T-cell (primary cell): ENCODE measurements at regions not wholly inside any gene's neighbourhood (a gene's known extent, or its start where the extent isn't known, plus 50 kb on each side); places are given as distances from the start of the nearest gene placed in this dataset.

Experiments
- ATAC-seq, 4 experiments: fragments of 200-7000 bp in 3 of 4; fragments of 150-1000 bp in 1 of 4; cut with Tn5 transposase; replicated peaks in 1 of 4; 1 replicate in 3 of 4; 2 replicates in 1 of 4; pipeline ENCODE4 v1.10.0; 2021; ENCODE audit warnings: moderate library complexity in 3 of 4, mild to moderate bottlenecking in 2 of 4, moderate number of reproducible peaks in 1 of 4
- CTCF ChIA-PET, 2 donors: fragments of 300-600 bp; sonication (Branson Sonifier 250); formaldehyde crosslinking; loops; one replicate each; lab custom pipeline; 2022; ENCODE audit warnings: antibody characterized with exemption in 2 of 2; lab: Charles Lee
- POLR2A ChIA-PET, 2 donors: fragments of 300-600 bp; sonication (Branson Sonifier 250); formaldehyde crosslinking; loops; one replicate each; lab custom pipeline; 2022; ENCODE audit warnings: antibody characterized with exemption in 2 of 2; lab: Charles Lee
- DNase-seq, 35 experiments: peaks; one replicate each; pipeline versions ENCODE4 v3.0.0 to v3.0.0-alpha.2; 2013 to 2023
- H3K27ac ChIP-seq: one replicate; pipeline ENCODE4 v1.5.1; 2013; ENCODE audit warnings: low read length
- H3K27me3 ChIP-seq, 2 experiments: replicated peaks in 1 of 2; 1 replicate in 1 of 2; 2 replicates in 1 of 2; pipeline versions ENCODE4 v1.6.1 to v1.7.0; 2013; ENCODE audit warnings: low read length in 1 of 2, mixed read lengths in 1 of 2; ENCODE audit not compliant: control insufficient read depth in 2 of 2, insufficient read depth in 2 of 2; ENCODE audit errors: extremely low read depth in 1 of 2
- H3K36me3 ChIP-seq, 2 donors: 1 replicate in 1 of 2; 2 replicates in 1 of 2; pipeline versions ENCODE4 v1.6.1 to v1.7.0; 2013; ENCODE audit warnings: low read length in 1 of 2; ENCODE audit not compliant: control insufficient read depth in 2 of 2, insufficient read depth in 1 of 2; ENCODE audit errors: extremely low read depth in 1 of 2
- H3K4me1 ChIP-seq, 2 experiments: 1 replicate in 1 of 2; 2 replicates in 1 of 2; pipeline versions ENCODE4 v1.6.1 to v1.7.0; 2013; ENCODE audit warnings: low read length in 2 of 2, mixed read lengths in 1 of 2; ENCODE audit not compliant: insufficient read depth in 2 of 2, control insufficient read depth in 1 of 2; ENCODE audit errors: extremely low read depth in 1 of 2
- H3K4me3 ChIP-seq, 2 donors: 1 replicate in 1 of 2; 2 replicates in 1 of 2; pipeline versions ENCODE4 v1.5.1 to v1.7.0; 2013; ENCODE audit warnings: mild to moderate bottlenecking in 2 of 2, low read length in 1 of 2, moderate library complexity in 1 of 2; ENCODE audit not compliant: control insufficient read depth in 1 of 2; ENCODE audit errors: extremely low read depth in 1 of 2
- H3K9me3 ChIP-seq: 2 replicates; pipeline ENCODE4 v1.7.0; 2013
- H3K27ac Mint-ChIP-seq, 2 donors: one replicate each; pipeline ENCODE4 v1.8.0; 2020 to 2021; ENCODE audit warnings: mild to moderate bottlenecking in 2 of 2, mixed read lengths in 2 of 2
- H3K27me3 Mint-ChIP-seq, 2 donors: one replicate each; pipeline ENCODE4 v1.8.0; 2021 to 2022; ENCODE audit warnings: mixed read lengths in 2 of 2
- H3K36me3 Mint-ChIP-seq: one replicate; pipeline ENCODE4 v1.8.0; 2021; ENCODE audit warnings: mixed read lengths
- H3K4me1 Mint-ChIP-seq, 3 donors: one replicate each; pipeline ENCODE4 v1.8.0; 2020 to 2022; ENCODE audit warnings: mixed read lengths in 3 of 3, mild to moderate bottlenecking in 1 of 3
- H3K4me3 Mint-ChIP-seq, 3 donors: one replicate each; pipeline ENCODE4 v1.8.0; 2020 to 2022; ENCODE audit warnings: mild to moderate bottlenecking in 3 of 3, mixed read lengths in 3 of 3, moderate library complexity in 3 of 3
- H3K9me3 Mint-ChIP-seq, 3 donors: one replicate each; pipeline ENCODE4 v1.8.0; 2020 to 2022; ENCODE audit warnings: mixed read lengths in 3 of 3
- WGBS: methylation state at CpG from one replicate; pipeline ENCODE4 v1.1.5; 2013; ENCODE audit warnings: missing lambda C conversion rate; ENCODE audit not compliant: insufficient coverage; 5-methylcytosine and 5-hydroxymethylcytosine counted together

DNA sequence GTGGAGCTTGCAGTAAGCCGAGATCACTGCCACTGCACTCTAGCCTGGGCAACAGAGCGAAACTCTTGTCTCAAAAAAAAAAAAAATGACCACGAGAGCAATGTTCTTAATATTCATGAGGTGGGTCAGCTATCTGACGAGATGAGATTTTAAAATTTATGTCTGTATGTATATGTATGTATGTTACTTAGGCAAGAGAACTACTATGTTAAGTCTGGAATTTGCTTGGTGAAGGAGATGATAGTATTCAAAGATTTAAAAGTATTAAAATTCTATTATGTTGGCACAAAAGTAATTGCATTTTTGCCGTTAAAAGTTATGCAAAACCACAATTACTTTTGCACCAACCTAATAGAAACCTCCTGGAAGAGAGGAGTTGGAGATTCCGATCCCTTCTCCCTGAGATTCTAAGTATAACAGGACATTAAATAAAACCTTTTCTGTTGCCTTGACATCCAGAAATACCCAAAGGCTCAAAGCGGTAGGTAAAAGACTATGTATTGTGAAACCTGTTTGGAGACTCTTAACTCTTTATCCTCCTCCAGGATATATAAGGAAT lies 114.3 kb upstream of the TNS3 start:
- DNase-seq (no peak), ATAC-seq (no peak)
- H3K4me3 ChIP-seq, result no peak overlapping the region
- no peaks in the 10 kb centered on the region for H3K4me1 Mint-ChIP-seq
- no peaks in the 10 kb centered on the region for H3K9me3 ChIP-seq
- H3K27ac ChIP-seq, result no peak overlapping the region
- H3K27ac Mint-ChIP-seq, result no peak overlapping the region
- no peaks in the 10 kb centered on the region for H3K27me3 Mint-ChIP-seq
- H3K36me3 ChIP-seq, result no peaks in the 10 kb centered on the region
- no peaks in the 10 kb centered on the region for H3K36me3 Mint-ChIP-seq
- no peak overlapping the region for H3K4me3 Mint-ChIP-seq
- ChIA-PET CTCF (interaction anchor here in 1 of 2 donors (0.6 kb wide), 1 partner anchor 81 kb away, joined by 3 read pairs; no protein-coding TSS in a partner anchor), POLR2A (no interaction called here)
- WGBS, result 100% methylated on average over 1 of the region's 7 CpGs
- H3K4me1 ChIP-seq, result no peaks in the 10 kb centered on the region
- no peaks in the 10 kb centered on the region for H3K27me3 ChIP-seq
- peaks cover 0 to 4% (median 3%) of the 10 kb centered on the region in 3 donors for H3K9me3 Mint-ChIP-seq

DNA sequence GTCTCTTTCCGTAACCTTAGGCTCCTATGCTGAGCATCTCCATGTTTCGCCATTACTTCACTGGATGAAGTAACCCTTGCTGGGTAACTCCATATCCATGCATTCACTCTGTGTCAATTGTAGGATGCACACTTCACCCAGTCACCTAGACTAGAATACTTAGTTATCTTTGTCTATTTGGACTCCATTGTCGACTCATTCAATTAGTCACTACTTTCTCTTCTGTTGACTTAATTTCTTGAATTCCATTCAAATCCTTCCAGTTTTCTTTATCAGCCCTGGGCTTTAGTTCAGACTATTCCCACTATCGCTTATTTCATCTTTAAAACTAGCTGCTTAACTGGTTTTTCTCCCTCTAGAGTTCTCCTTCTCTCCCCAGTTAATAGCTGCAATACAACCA lies 111.3 kb upstream of the TNS3 start:
- no peak for DNase-seq
- Mint-ChIP-seq H3K36me3 (no peaks in the 10 kb centered on the region), H3K4me1 (no peaks in the 10 kb centered on the region), H3K27ac (no peak overlapping the region), H3K9me3 (peaks cover 0 to 4% (median 3%) of the 10 kb centered on the region in 3 donors), H3K27me3 (no peaks in the 10 kb centered on the region), H3K4me3 (no peak overlapping the region)
- 89% methylated on average over 3 of the region's 4 CpGs for WGBS
- Histone ChIP-seq H3K27ac (no peak overlapping the region), H3K36me3 (no peaks in the 10 kb centered on the region), H3K4me3 (no peak overlapping the region), H3K9me3 (no peaks in the 10 kb centered on the region), H3K27me3 (peaks cover 0 to 2% of the 10 kb centered on the region in 2 experiments), H3K4me1 (no peaks in the 10 kb centered on the region)
- no peak for ATAC-seq
- ChIA-PET POLR2A (no interaction called here), CTCF (no interaction called here)

DNA sequence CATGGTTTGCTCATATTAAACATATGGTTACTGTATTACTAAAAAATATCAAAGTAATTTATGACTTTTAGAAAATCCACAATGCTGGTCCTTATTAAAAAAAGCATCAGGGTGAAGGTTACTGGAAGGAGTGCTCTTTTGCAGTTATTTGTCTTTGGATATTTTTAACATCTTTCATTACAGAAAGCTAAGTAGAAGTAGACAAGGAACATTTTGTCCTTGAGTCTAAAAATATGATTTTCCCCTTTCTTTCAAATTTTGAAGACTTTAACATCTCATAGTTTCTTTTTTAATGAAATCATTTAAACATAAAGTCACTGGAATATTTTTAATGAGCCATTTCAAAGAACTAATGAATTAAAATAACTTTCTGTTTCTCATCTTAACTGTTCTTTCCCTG lies 110.1 kb upstream of the TNS3 start:
- ChIA-PET CTCF (no interaction called here), POLR2A (no interaction called here)
- no peak overlapping the region for H3K4me3 ChIP-seq
- no peaks in the 10 kb centered on the region for H3K36me3 Mint-ChIP-seq
- H3K9me3 ChIP-seq, result no peaks in the 10 kb centered on the region
- no peaks in the 10 kb centered on the region for H3K4me1 Mint-ChIP-seq
- no peaks in the 10 kb centered on the region for H3K36me3 ChIP-seq
- DNase-seq (no peak), ATAC-seq (no peak)
- peaks cover 0 to 2% of the 10 kb centered on the region in 2 experiments for H3K27me3 ChIP-seq
- no peak overlapping the region for H3K4me3 Mint-ChIP-seq
- H3K27ac Mint-ChIP-seq, result no peak overlapping the region
- H3K9me3 Mint-ChIP-seq, result peaks cover 0 to 4% (median 2%) of the 10 kb centered on the region in 3 donors
- no peaks in the 10 kb centered on the region for H3K27me3 Mint-ChIP-seq
- no peaks in the 10 kb centered on the region for H3K4me1 ChIP-seq
- H3K27ac ChIP-seq, result no peak overlapping the region

DNA sequence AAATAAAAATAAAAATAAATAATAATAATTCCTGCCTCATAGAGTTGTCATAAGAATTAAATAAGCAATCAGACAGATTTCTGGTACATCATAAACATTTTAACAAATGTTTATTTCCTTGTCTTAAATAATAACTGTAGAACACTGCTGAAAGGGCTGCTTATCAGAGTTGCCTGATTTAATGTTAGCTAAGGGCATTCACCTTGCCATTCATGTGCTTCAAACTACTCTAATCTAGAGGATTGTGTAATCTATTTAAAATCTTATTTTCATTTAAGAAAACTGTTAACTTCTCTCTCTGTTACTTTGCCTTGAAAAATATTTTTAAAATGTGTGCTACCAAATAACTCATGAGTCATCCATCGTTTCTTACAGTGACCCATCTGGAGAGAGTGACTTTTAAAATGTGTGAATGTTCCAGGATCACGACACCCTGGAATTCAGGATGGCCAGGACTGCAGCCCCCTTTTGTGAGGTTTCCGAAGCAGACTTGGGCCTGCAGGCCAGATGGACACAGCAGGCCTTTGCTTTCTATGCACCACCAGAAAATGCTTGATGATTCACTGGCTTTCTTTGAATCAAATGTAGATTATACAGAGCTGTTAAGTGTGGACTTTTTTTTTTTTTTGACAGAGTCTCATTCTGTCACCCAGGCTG lies 109.1 kb upstream of the TNS3 start:
- H3K9me3 Mint-ChIP-seq, result no peaks in the 10 kb centered on the region
- DNase-seq (no peak), ATAC-seq (no peak)
- WGBS, result 50% methylated on average over 1 of the region's 3 CpGs
- ChIA-PET CTCF (no interaction called here), POLR2A (no interaction called here)
- H3K27me3 Mint-ChIP-seq, result no peaks in the 10 kb centered on the region
- Histone ChIP-seq H3K9me3 (no peaks in the 10 kb centered on the region), H3K27me3 (peaks cover 0 to 2% of the 10 kb centered on the region in 2 experiments), H3K27ac (no peak overlapping the region), H3K4me1 (no peaks in the 10 kb centered on the region), H3K4me3 (no peak overlapping the region), H3K36me3 (no peaks in the 10 kb centered on the region)
- no peak overlapping the region for H3K27ac Mint-ChIP-seq
- no peak overlapping the region for H3K4me3 Mint-ChIP-seq
- no peaks in the 10 kb centered on the region for H3K36me3 Mint-ChIP-seq
- no peaks in the 10 kb centered on the region for H3K4me1 Mint-ChIP-seq

DNA sequence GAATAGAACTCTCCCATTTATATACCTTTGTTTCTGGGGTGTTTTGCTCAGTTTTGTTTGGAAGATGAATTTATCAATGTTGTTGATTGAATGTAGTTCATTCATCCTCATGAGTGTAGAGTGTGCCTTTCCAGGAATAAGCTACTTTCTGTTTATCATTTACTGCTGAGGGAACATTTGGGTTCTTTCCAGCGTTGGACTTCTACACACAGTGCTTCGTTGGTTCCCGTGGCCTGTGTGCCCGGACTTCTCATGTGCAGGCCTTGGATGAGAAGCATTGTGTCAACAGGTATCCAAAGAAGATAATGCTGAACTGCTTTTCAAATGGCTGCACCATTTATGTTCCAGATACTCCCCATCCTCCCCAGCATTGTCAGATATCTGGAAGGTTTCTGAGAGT lies 107.6 kb upstream of the TNS3 start:
- 81% methylated on average over 4 of the region's 4 CpGs for WGBS
- no peak for DNase-seq
- no peaks in the 10 kb centered on the region for H3K9me3 ChIP-seq
- no peaks in the 10 kb centered on the region for H3K27me3 Mint-ChIP-seq
- H3K27ac Mint-ChIP-seq, result no peak overlapping the region
- POLR2A ChIA-PET, result no interaction called here
- H3K36me3 Mint-ChIP-seq, result no peaks in the 10 kb centered on the region
- no peak overlapping the region for H3K4me3 ChIP-seq
- no peak for ATAC-seq
- H3K36me3 ChIP-seq, result no peaks in the 10 kb centered on the region
- CTCF ChIA-PET, result no interaction called here
- H3K4me3 Mint-ChIP-seq, result no peak overlapping the region
- H3K4me1 ChIP-seq, result no peaks in the 10 kb centered on the region
- no peaks in the 10 kb centered on the region for H3K4me1 Mint-ChIP-seq
- H3K9me3 Mint-ChIP-seq, result no peaks in the 10 kb centered on the region
- no peak overlapping the region for H3K27ac ChIP-seq
- peaks cover 0 to 2% of the 10 kb centered on the region in 2 experiments for H3K27me3 ChIP-seq

DNA sequence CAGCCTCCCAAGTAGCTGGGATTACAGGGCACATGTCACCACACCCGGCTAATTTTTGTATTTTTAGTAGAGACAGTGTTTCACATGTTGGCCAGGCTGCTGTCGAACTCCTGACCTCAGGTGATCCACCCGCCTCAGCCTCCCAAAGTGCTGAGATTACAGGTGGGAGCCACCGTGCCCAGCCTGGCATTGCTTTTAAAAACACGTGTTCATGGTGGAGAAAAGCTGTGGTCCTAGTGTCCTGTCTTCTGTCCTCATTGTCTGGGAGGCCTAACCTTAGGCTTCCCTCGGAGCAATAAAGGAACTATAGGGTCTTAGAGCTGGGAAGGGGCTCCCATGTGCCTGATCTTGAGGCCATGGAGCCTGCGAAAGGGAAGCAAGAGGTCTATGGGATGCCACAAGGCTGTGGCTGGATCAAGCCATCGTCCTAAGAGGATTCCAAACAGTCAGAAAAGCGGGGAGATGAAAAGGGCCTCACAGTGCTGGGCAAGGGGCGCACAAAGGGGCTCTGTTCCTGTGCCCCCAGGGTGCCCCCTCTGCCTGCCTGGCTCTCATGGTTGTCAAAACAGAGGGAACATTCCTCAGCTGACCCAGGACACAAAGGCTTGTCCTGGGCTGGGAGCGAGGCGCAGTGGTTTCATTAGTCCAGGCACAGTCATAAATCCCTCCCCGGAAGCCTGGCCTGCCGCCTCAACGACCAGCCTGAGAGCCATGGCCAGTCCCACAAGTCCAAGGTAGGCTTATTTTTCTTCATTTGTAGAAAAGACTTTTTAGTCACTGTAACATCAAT lies 106.6 kb upstream of the TNS3 start:
- ChIA-PET POLR2A (no interaction called here), CTCF (no interaction called here)
- DNase-seq, result no peak
- H3K27me3 Mint-ChIP-seq, result no peaks in the 10 kb centered on the region
- peaks cover 0 to 2% of the 10 kb centered on the region in 2 experiments for H3K27me3 ChIP-seq
- no peaks in the 10 kb centered on the region for H3K9me3 Mint-ChIP-seq
- H3K27ac ChIP-seq, result no peak overlapping the region
- H3K9me3 ChIP-seq, result no peaks in the 10 kb centered on the region
- no peak for ATAC-seq
- H3K4me3 ChIP-seq, result no peak overlapping the region
- H3K4me1 ChIP-seq, result no peaks in the 10 kb centered on the region
- H3K27ac Mint-ChIP-seq, result no peak overlapping the region
- 79% methylated on average over 10 of the region's 15 CpGs for WGBS
- no peaks in the 10 kb centered on the region for H3K4me1 Mint-ChIP-seq
- H3K36me3 ChIP-seq, result no peaks in the 10 kb centered on the region
- no peaks in the 10 kb centered on the region for H3K36me3 Mint-ChIP-seq
- H3K4me3 Mint-ChIP-seq, result no peak overlapping the region
